H1 (cell line): ENCODE measurements at regions not wholly inside any gene's neighbourhood (a gene's known extent, or its start where the extent isn't known, plus 50 kb on each side); places are given as distances from the start of the nearest gene placed in this dataset.

ENCODE experiments used
- CTCF ChIA-PET: fragments of 300-600 bp; sonication (Branson Sonifier 250); formaldehyde crosslinking; loops from one replicate; lab custom pipeline; 2021; ENCODE audit not compliant: partially characterized antibody; lab: Charles Lee
- POLR2A ChIA-PET: fragments of 300-600 bp; sonication (Branson Sonifier 250); formaldehyde crosslinking; loops from one replicate; lab custom pipeline; 2021; ENCODE audit warnings: inconsistent platforms; ENCODE audit not compliant: partially characterized antibody; lab: Charles Lee
- DNase-seq, 2 experiments: peaks; one replicate each; pipeline versions ENCODE4 v3.0.0 to v3.0.0-alpha.2; 2010 to 2022; ENCODE audit warnings: low spot score in 2 of 2, low read depth in 1 of 2, mixed read lengths in 1 of 2
- FAIRE-seq: peaks from 2 replicates; lab custom pipeline; 2011; peaks lifted over from hg19 to GRCh38; lab: Jason Lieb, UNC
- H2AFZ ChIP-seq: 2 replicates; pipeline ENCODE4 v1.8.1; 2012; ENCODE audit warnings: low read length, inconsistent platforms
- H2AK5ac ChIP-seq: 2 replicates; pipeline ENCODE4 v1.6.1; 2013; ENCODE audit warnings: low read depth, low read length
- H2BK120ac ChIP-seq: replicated peaks from 2 replicates; pipeline ENCODE3; 2013; ENCODE audit warnings: low read depth, low read length, inconsistent platforms
- H2BK12ac ChIP-seq: 2 replicates; pipeline ENCODE4 v1.6.1; 2013; ENCODE audit warnings: low read depth, low read length
- H2BK15ac ChIP-seq: 2 replicates; pipeline ENCODE4 v1.6.1; 2013; ENCODE audit warnings: low read length
- H2BK20ac ChIP-seq: 2 replicates; pipeline ENCODE4 v1.6.1; 2013; ENCODE audit warnings: low read length
- H2BK5ac ChIP-seq: 2 replicates; pipeline ENCODE4 v1.6.1; 2013; ENCODE audit warnings: low read depth, low read length
- H3K14ac ChIP-seq: 2 replicates; pipeline ENCODE4 v1.6.1; 2013; ENCODE audit warnings: inconsistent platforms; ENCODE audit not compliant: insufficient read length
- H3K18ac ChIP-seq: 2 replicates; pipeline ENCODE4 v1.6.1; 2013; ENCODE audit warnings: low read length; ENCODE audit errors: extremely low read depth
- H3K23ac ChIP-seq: 2 replicates; pipeline ENCODE4 v1.6.1; 2013; ENCODE audit warnings: inconsistent platforms; ENCODE audit not compliant: insufficient read length
- H3K23me2 ChIP-seq: 2 replicates; pipeline ENCODE4 v1.6.1; 2013; ENCODE audit warnings: low read depth, low read length
- H3K27ac ChIP-seq: 2 replicates; pipeline ENCODE4 v1.6.1; 2011; ENCODE audit warnings: low read depth, low read length, inconsistent platforms
- H3K27me3 ChIP-seq, 4 experiments: replicated peaks in 1 of 4; 1 replicate in 1 of 4; 2 replicates in 3 of 4; pipeline versions ENCODE4 v1.6.1 to v1.8.1; 2011 to 2013; ENCODE audit warnings: low read length in 3 of 4, mild to moderate bottlenecking in 3 of 4, inconsistent platforms in 2 of 4, mixed read lengths in 2 of 4, moderate library complexity in 1 of 4; ENCODE audit not compliant: control insufficient read depth in 3 of 4, insufficient read depth in 3 of 4; ENCODE audit errors: extremely low read depth in 1 of 4
- H3K36me3 ChIP-seq, 4 experiments: 2 replicates each; pipeline versions ENCODE4 v1.6.1 to v1.8.1; 2011 to 2013; ENCODE audit warnings: mild to moderate bottlenecking in 4 of 4, low read length in 3 of 4, moderate library complexity in 2 of 4, control low read depth in 1 of 4, inconsistent platforms in 1 of 4; ENCODE audit not compliant: insufficient read depth in 4 of 4, control insufficient read depth in 2 of 4
- H3K4ac ChIP-seq: replicated peaks from 2 replicates; pipeline ENCODE3; 2013; ENCODE audit warnings: low read length, low read depth, mixed read lengths, inconsistent platforms; ENCODE audit not compliant: insufficient read length
- H3K4me1 ChIP-seq, 4 experiments: replicated peaks in 1 of 4; 1 replicate in 1 of 4; 2 replicates in 3 of 4; pipeline versions ENCODE4 v1.6.1 to v1.8.1; 2011 to 2013; ENCODE audit warnings: low read length in 3 of 4, inconsistent platforms in 2 of 4, mixed read lengths in 1 of 4; ENCODE audit not compliant: insufficient read depth in 4 of 4, control insufficient read depth in 3 of 4
- H3K4me2 ChIP-seq, 2 experiments: 2 replicates each; pipeline versions ENCODE4 v1.6.1 to v1.8.1; 2011 to 2013; ENCODE audit warnings: low read depth in 2 of 2, low read length in 2 of 2, control low read depth in 1 of 2, inconsistent platforms in 1 of 2, mild to moderate bottlenecking in 1 of 2; ENCODE audit not compliant: insufficient read depth in 1 of 2
- H3K4me3 ChIP-seq, 4 experiments: fragments of 200-600, 300-600 bp in 1 of 4; sonication (generic), shearing (Covaris generic), sonication (Bioruptor Twin) in 1 of 4; 2 replicates each; pipeline versions ENCODE4 v1.5.1 to v1.8.1; 2011 to 2016; ENCODE audit warnings: low read length in 4 of 4, low read depth in 3 of 4, control low read depth in 2 of 4, inconsistent platforms in 2 of 4, mild to moderate bottlenecking in 2 of 4, mixed read lengths in 1 of 4, moderate library complexity in 1 of 4; ENCODE audit not compliant: insufficient read depth in 2 of 4; ENCODE audit errors: extremely low read depth in 1 of 4
- H3K56ac ChIP-seq: replicated peaks from 2 replicates; pipeline ENCODE3; 2013; ENCODE audit warnings: low read depth, mild to moderate bottlenecking, mixed read lengths, low read length, inconsistent platforms; ENCODE audit not compliant: insufficient read length
- H3K79me1 ChIP-seq: 2 replicates; pipeline ENCODE4 v1.6.1; 2013; ENCODE audit warnings: low read depth, low read length, control low read depth
- H3K79me2 ChIP-seq, 2 experiments: 2 replicates each; pipeline versions ENCODE4 v1.6.1 to v1.8.1; 2012 to 2013; ENCODE audit warnings: low read length in 2 of 2, mild to moderate bottlenecking in 2 of 2, inconsistent platforms in 1 of 2; ENCODE audit not compliant: insufficient read depth in 2 of 2, control insufficient read depth in 1 of 2
- H3K9ac ChIP-seq, 4 experiments: replicated peaks in 1 of 4; 1 replicate in 1 of 4; 2 replicates in 3 of 4; pipeline versions ENCODE4 v1.6.1 to v1.8.1; 2011 to 2013; ENCODE audit warnings: low read depth in 3 of 4, low read length in 3 of 4, control low read depth in 2 of 4, mild to moderate bottlenecking in 2 of 4, moderate library complexity in 2 of 4, inconsistent platforms in 1 of 4; ENCODE audit errors: extremely low read depth in 1 of 4
- H3K9me3 ChIP-seq, 2 experiments: 2 replicates each; pipeline versions ENCODE4 v1.6.1 to v1.8.1; 2012 to 2013; ENCODE audit warnings: mild to moderate bottlenecking in 2 of 2, moderate library complexity in 2 of 2, control low read depth in 1 of 2, inconsistent platforms in 1 of 2, low read depth in 1 of 2, low read length in 1 of 2, mixed read lengths in 1 of 2; ENCODE audit not compliant: insufficient read depth in 2 of 2
- H4K20me1 ChIP-seq, 2 experiments: replicated peaks in 1 of 2; 2 replicates each; pipeline versions ENCODE3 to v1.8.1; 2011 to 2013; ENCODE audit warnings: inconsistent platforms in 2 of 2, low read length in 2 of 2, mild to moderate bottlenecking in 1 of 2; ENCODE audit not compliant: insufficient read depth in 2 of 2, control insufficient read depth in 1 of 2
- H4K5ac ChIP-seq: 2 replicates; pipeline ENCODE4 v1.6.1; 2013; ENCODE audit warnings: low read length, low read depth, mixed read lengths, inconsistent platforms; ENCODE audit not compliant: insufficient read length
- H4K8ac ChIP-seq: 2 replicates; pipeline ENCODE4 v1.8.0; 2013; ENCODE audit warnings: mild to moderate bottlenecking, moderate library complexity, low read length, inconsistent platforms; ENCODE audit not compliant: insufficient read depth; ENCODE audit errors: extremely low read depth
- H4K91ac ChIP-seq: replicated peaks from 2 replicates; pipeline ENCODE3; 2013; ENCODE audit warnings: low read length, mixed read lengths, inconsistent platforms; ENCODE audit not compliant: insufficient read length
- BRCA1 ChIP-seq: IDR thresholded peaks from 2 replicates; pipeline ENCODE4 v1.6.1; 2012; ENCODE audit warnings: low read depth, low read length, improper control_type of control experiment
- CBX8 ChIP-seq: fragments of 300-800, 300-1000 bp; sonication (generic); IDR thresholded peaks from 2 replicates; pipeline ENCODE4 v1.7.1; 2016; ENCODE audit warnings: low read depth, low read length, borderline replicate concordance
- FOSL1 ChIP-seq: IDR thresholded peaks from 2 replicates; pipeline ENCODE4 v1.6.1; 2011; ENCODE audit warnings: mild to moderate bottlenecking, low read depth, low read length, moderate library complexity; ENCODE audit not compliant: insufficient read depth
- HDAC6 ChIP-seq: IDR thresholded peaks from one replicate; pipeline ENCODE4 v1.7.1; 2012; ENCODE audit warnings: low read depth, mild to moderate bottlenecking, inconsistent platforms, low read length, moderate library complexity
- MAFK ChIP-seq: IDR thresholded peaks from 2 replicates; pipeline ENCODE4 v1.6.1; 2012; ENCODE audit warnings: low read depth, mild to moderate bottlenecking, improper control_type of control experiment, low read length
- NRF1 ChIP-seq: IDR thresholded peaks from 2 replicates; pipeline ENCODE4 v1.6.1; 2011; ENCODE audit warnings: mild to moderate bottlenecking, low read depth, low read length, improper control_type of control experiment
- TAF7 ChIP-seq: optimal IDR thresholded peaks from 2 replicates; pipeline ENCODE3; 2011; ENCODE audit warnings: low read depth, mild to moderate bottlenecking, inconsistent platforms, low read length, moderate library complexity, borderline replicate concordance
- TEAD4 ChIP-seq: IDR thresholded peaks from 2 replicates; pipeline ENCODE4 v1.6.1; 2012; ENCODE audit warnings: low read depth, low read length, inconsistent platforms, mixed read lengths
- WGBS, 2 experiments: shearing (Covaris generic) in 1 of 2; methylation state at CpG; one replicate each; pipeline versions ENCODE4 v1.1.6 to v1.1.7; 2013 to 2015; ENCODE audit warnings: low lambda C conversion rate in 2 of 2, mixed read lengths in 2 of 2, inconsistent platforms in 1 of 2, low coverage in 1 of 2, missing lambda C conversion rate in 1 of 2; ENCODE audit not compliant: insufficient replicate concordance in 2 of 2, insufficient coverage in 1 of 2, insufficient read length in 1 of 2; ENCODE audit errors: extremely low coverage in 1 of 2, missing lambda C conversion rate in 1 of 2; 5-methylcytosine and 5-hydroxymethylcytosine counted together
- TF ChIP-seq, protein P1 (sequence below): IDR thresholded peaks from 2 replicates; pipeline ENCODE4 v1.6.1; 2012; ENCODE audit warnings: inconsistent platforms

DNA sequence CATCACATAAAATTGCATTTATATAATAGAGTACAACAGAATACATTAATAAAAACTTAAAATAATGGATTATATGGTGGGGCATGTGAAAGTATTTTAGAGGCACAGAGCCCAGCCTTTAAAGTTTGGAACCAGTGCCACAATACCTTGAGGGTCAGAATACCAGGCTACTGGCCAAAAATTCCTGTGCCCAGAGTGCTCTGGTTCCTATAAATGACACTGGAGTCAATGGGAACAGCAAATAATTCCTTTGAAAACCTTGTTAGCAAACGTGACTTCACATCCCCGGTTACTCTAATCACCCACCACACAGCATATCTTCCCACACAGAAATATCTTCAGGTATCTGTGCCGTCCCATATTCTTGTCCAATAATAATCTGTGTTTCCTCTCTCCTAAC lies 1242.6 kb downstream of the DIAPH3 start:
- 95% methylated on average over 3 of the region's 3 CpGs; no CpG with 5 or more reads in 1 of the 2 experiments for WGBS, 2 experiments
- H3K4me1 ChIP-seq = no peaks in the 10 kb centered on the region
- H4K20me1 ChIP-seq = no peaks in the 10 kb centered on the region
- no peaks in the 10 kb centered on the region for H3K79me2 ChIP-seq
- no peak overlapping the region for H2BK20ac ChIP-seq
- H3K56ac ChIP-seq = no peak overlapping the region
- no peak overlapping the region for H3K18ac ChIP-seq
- ChIA-PET POLR2A (no interaction called here), CTCF (no interaction called here)
- no peak overlapping the region for H3K14ac ChIP-seq
- no peak overlapping the region for H3K27ac ChIP-seq
- no peaks in the 10 kb centered on the region for H3K36me3 ChIP-seq
- no peak overlapping the region for H3K23ac ChIP-seq
- no peak overlapping the region for H2BK120ac ChIP-seq
- H3K79me1 ChIP-seq = no peaks in the 10 kb centered on the region
- H3K4ac ChIP-seq = no peak overlapping the region
- no peak overlapping the region for H4K5ac ChIP-seq
- peaks cover 0 to 2% (median 0%) of the 10 kb centered on the region in 4 experiments; a peak in 1 of 7 replicates for H3K27me3 ChIP-seq
- H2BK15ac ChIP-seq = no peak overlapping the region
- no peak overlapping the region for H3K4me3 ChIP-seq
- H3K9ac ChIP-seq = no peak overlapping the region
- no peak for DNase-seq
- no peak for TF ChIP-seq FOSL1
- TF ChIP-seq CBX8 = no peak
- no peak for TF ChIP-seq TEAD4
- TF ChIP-seq NRF1 = no peak
- no peak for TF ChIP-seq BRCA1
- TF ChIP-seq HDAC6 = no peak
- TF ChIP-seq TAF7 = no peak
- TF ChIP-seq MAFK = no peak
- TF ChIP-seq, protein P1, sequence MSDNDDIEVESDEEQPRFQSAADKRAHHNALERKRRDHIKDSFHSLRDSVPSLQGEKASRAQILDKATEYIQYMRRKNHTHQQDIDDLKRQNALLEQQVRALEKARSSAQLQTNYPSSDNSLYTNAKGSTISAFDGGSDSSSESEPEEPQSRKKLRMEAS = no peak
- TF ChIP-seq, all 59 proteins: peak for 0
- H4K91ac ChIP-seq = no peak overlapping the region
- H4K8ac ChIP-seq = no peak overlapping the region
- no peaks in the 10 kb centered on the region for H3K23me2 ChIP-seq
- no peak for FAIRE-seq
- H2BK12ac ChIP-seq = no peak overlapping the region
- no peaks in the 10 kb centered on the region for H3K9me3 ChIP-seq
- H2AK5ac ChIP-seq = no peak overlapping the region
- no peak overlapping the region for H2BK5ac ChIP-seq
- H2AFZ ChIP-seq = no peak overlapping the region
- no peak overlapping the region for H3K4me2 ChIP-seq
